Upper lobe of left lung (tissue), 4 donors: ENCODE measurements at regions not wholly inside any gene's neighbourhood (a gene's known extent, or its start where the extent isn't known, plus 50 kb on each side); places are given as distances from the start of the nearest gene placed in this dataset.

Source experiments
- CTCF ChIP-seq, 6 experiments: fragments of 450-650 bp in 4 of 6; fragments of 200-600 bp in 2 of 6; sonication (generic) in 2 of 6; IDR thresholded peaks; one replicate each; pipeline ENCODE4 v1.5.1; 2016 to 2019; ENCODE audit warnings: antibody characterized with exemption in 6 of 6
- EP300 ChIP-seq, 4 donors: sonication (generic); formaldehyde crosslinking; IDR thresholded peaks; one replicate each; pipeline ENCODE4 v1.5.1; 2017; ENCODE audit warnings: antibody characterized with exemption in 4 of 4, control low read depth in 2 of 4
- POLR2A ChIP-seq, 4 donors: fragments of 450-650 bp; IDR thresholded peaks; one replicate each; pipeline ENCODE4 v1.5.1; 2016 to 2017; ENCODE audit warnings: antibody characterized with exemption in 4 of 4, mild to moderate bottlenecking in 2 of 4

DNA sequence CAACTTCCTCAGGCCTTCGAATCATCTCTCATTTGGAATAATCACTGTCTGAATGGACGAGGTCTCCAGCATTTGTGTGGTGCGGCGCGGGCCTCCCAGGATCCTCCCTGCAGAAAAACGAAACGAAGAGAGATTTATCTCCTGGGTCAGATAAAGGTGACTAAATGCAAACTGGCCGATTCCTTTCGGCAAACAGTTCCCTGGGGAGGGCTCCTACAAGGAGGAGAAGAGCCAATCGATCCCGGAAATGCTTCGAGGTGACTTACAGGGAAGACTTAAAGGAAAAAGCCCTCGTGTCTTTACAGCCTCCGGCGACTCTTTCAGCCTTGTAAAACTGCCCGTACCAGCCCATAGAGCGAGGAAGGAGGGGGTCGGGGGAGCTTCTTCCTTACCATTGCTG lies 126.5 kb downstream of the MIAT start:
- TF ChIP-seq POLR2A (IDR thresholded peaks at IDR 0.05) (no peak), CTCF (IDR thresholded peaks at IDR 0.05) (no peak), EP300 (IDR thresholded peaks at IDR 0.05) (no peak)
